GM21515 (cell line): ENCODE measurements at regions not wholly inside any gene's neighbourhood (a gene's known extent, or its start where the extent isn't known, plus 50 kb on each side); places are given as distances from the start of the nearest gene placed in this dataset.

Experiments
- ATAC-seq: cut with Tn5 transposase; IDR thresholded peaks from one replicate; pipeline ENCODE4 v1.9.1; 2021; ENCODE audit not compliant: unreplicated experiment

GRCh38 chr14:62006116-62006731, 244.0 kb downstream of the SNAPC1 start:
- ATAC-seq: no peak

- ATAC-seq: no peak
These were observed 253.0 kb downstream of the SNAPC1 start for GRCh38 chr14:62015243-62015642.

GRCh38 chr14:62015945-62016344, 253.7 kb downstream of the SNAPC1 start:
- no peak for ATAC-seq

GRCh38 chr14:62017651-62018230, 255.5 kb downstream of the SNAPC1 start:
- ATAC-seq: no peak

GRCh38 chr14:62018606-62019005, 256.4 kb downstream of the SNAPC1 start:
- no peak for ATAC-seq

- ATAC-seq: no peak
These were observed 265.7 kb downstream of the SNAPC1 start for GRCh38 chr14:62027958-62028357.

- no peak for ATAC-seq
These were observed 267.3 kb downstream of the SNAPC1 start for GRCh38 chr14:62029569-62029924.

GRCh38 chr14:62030387-62030786, 268.2 kb downstream of the SNAPC1 start:
- ATAC-seq: peak; percentile 53

GRCh38 chr14:62031504-62031903, 269.3 kb downstream of the SNAPC1 start:
- ATAC-seq: no peak

- ATAC-seq: peak; percentile 78
These were observed 291.0 kb downstream of the SNAPC1 start for GRCh38 chr14:62053188-62053587.

- no peak for ATAC-seq
These were observed 294.6 kb downstream of the SNAPC1 start for GRCh38 chr14:62056789-62057188.

GRCh38 chr14:62062645-62063044, 300.4 kb downstream of the SNAPC1 start:
- ATAC-seq: no peak

GRCh38 chr14:62064751-62065323, 302.6 kb downstream of the SNAPC1 start:
- no peak for ATAC-seq

GRCh38 chr14:62066304-62066703, 304.1 kb downstream of the SNAPC1 start:
- ATAC-seq: no peak

- ATAC-seq: no peak
These were observed 308.8 kb downstream of the SNAPC1 start for GRCh38 chr14:62071039-62071438.

GRCh38 chr14:62076368-62076767, 314.1 kb downstream of the SNAPC1 start:
- ATAC-seq: no peak

- ATAC-seq: no peak
These were observed 314.8 kb downstream of the SNAPC1 start for GRCh38 chr14:62076825-62077605.

GRCh38 chr14:62077676-62078261, 315.5 kb downstream of the SNAPC1 start:
- ATAC-seq: no peak

- ATAC-seq: peak; percentile 46
These were observed 316.8 kb downstream of the SNAPC1 start for GRCh38 chr14:62079038-62079437.

- ATAC-seq: peak; percentile 93
These were observed 318.9 kb downstream of the SNAPC1 start for GRCh38 chr14:62081012-62081612.

GRCh38 chr14:62081951-62082350, 319.7 kb downstream of the SNAPC1 start:
- no peak for ATAC-seq
